Sigmoid colon (tissue), 6 donors: ENCODE measurements at regions not wholly inside any gene's neighbourhood (a gene's known extent, or its start where the extent isn't known, plus 50 kb on each side); places are given as distances from the start of the nearest gene placed in this dataset.

Experiments used
- DNase-seq: peaks from one replicate; pipeline ENCODE4 v3.0.0-alpha.2; 2019
- H3K27ac ChIP-seq, 4 donors: fragments of 200-600 bp; sonication (generic); one replicate each; pipeline ENCODE4 v1.5.1; 2016 to 2019; ENCODE audit warnings: mild to moderate bottlenecking in 1 of 4
- H3K27me3 ChIP-seq, 3 donors: fragments of 200-600 bp; sonication (generic); one replicate each; pipeline ENCODE4 v1.5.1; 2019; ENCODE audit warnings: mild to moderate bottlenecking in 1 of 3
- H3K36me3 ChIP-seq, 4 donors: fragments of 200-600 bp; sonication (generic); one replicate each; pipeline ENCODE4 v1.5.1; 2016 to 2019
- H3K4me1 ChIP-seq, 4 donors: fragments of 200-600 bp; sonication (generic); one replicate each; pipeline ENCODE4 v1.5.1; 2017 to 2019
- H3K4me3 ChIP-seq, 4 donors: fragments of 200-600 bp; sonication (generic); one replicate each; pipeline ENCODE4 v1.5.1; 2017 to 2019; ENCODE audit warnings: mild to moderate bottlenecking in 2 of 4, moderate library complexity in 1 of 4
- H3K9me3 ChIP-seq, 4 donors: fragments of 200-600 bp in 3 of 4; sonication (generic) in 3 of 4; one replicate each; pipeline versions ENCODE4 v1.5.1 to v1.6.1; 2013 to 2019
- CTCF ChIP-seq, 4 experiments: fragments of 450-650 bp in 3 of 4; fragments of 200-600 bp in 1 of 4; IDR thresholded peaks; one replicate each; pipeline ENCODE4 v1.5.1; 2016 to 2019; ENCODE audit warnings: antibody characterized with exemption in 4 of 4, mild to moderate bottlenecking in 3 of 4, moderate library complexity in 2 of 4
- EP300 ChIP-seq, 4 donors: sonication (generic); formaldehyde crosslinking; IDR thresholded peaks; one replicate each; pipeline ENCODE4 v1.6.1; 2017; ENCODE audit warnings: antibody characterized with exemption in 4 of 4
- POLR2A ChIP-seq, 2 donors: fragments of 450-650 bp; IDR thresholded peaks; one replicate each; pipeline ENCODE4 v1.6.1; 2016; ENCODE audit warnings: antibody characterized with exemption in 2 of 2, mild to moderate bottlenecking in 2 of 2, moderate library complexity in 2 of 2
- POLR2AphosphoS5 ChIP-seq, 4 donors: sonication (generic); formaldehyde crosslinking; IDR thresholded peaks; one replicate each; pipeline ENCODE4 v1.6.1; 2017; ENCODE audit warnings: antibody characterized with exemption in 4 of 4
- WGBS, 2 donors: extraction: QIAGEN DNeasy Blood & Tissue Kit; methylation state at CpG; one replicate each; pipeline ENCODE4 v1.1.7; 2013; 5-methylcytosine and 5-hydroxymethylcytosine counted together
- intact Hi-C: fragments of 100-400 bp; cut with DNase I; formaldehyde crosslinking; loops from one replicate; pipeline ENCODE4 v1.15.1; 2023
- donor health status: healthy with polysubstance abuse.
- donor health status: healthy.

- H3K27me3 ChIP-seq = no peaks in the 10 kb centered on the region
- H3K4me3 ChIP-seq = peak overlapping the region; percentile 2 to 56 (median 47)
- H3K4me1 ChIP-seq = peaks cover 0 to 31% (median 16%) of the 10 kb centered on the region in 4 donors
- TF ChIP-seq POLR2A (IDR thresholded peaks at IDR 0.05) (no peak), EP300 (IDR thresholded peaks at IDR 0.05) (no peak), POLR2AphosphoS5 (IDR thresholded peaks at IDR 0.05) (peak in 1 of 4 donors; percentile 12), CTCF (IDR thresholded peaks at IDR 0.05) (no peak)
- H3K36me3 ChIP-seq = no peaks in the 10 kb centered on the region
- no peaks in the 10 kb centered on the region for H3K9me3 ChIP-seq
- peak overlapping the region in 3 of 4 donors; percentile 66 to 90 (median 88) for H3K27ac ChIP-seq
- intact Hi-C loops = loop anchor here (10.0 kb wide), 1 partner anchor 569 kb away; no protein-coding TSS in a partner anchor
- WGBS, 2 donors = 21 to 29% methylated on average over 51 of the region's 51 CpGs
- no peak for DNase-seq
Measured at GRCh38 chr6:17015551-17016381, 86.1 kb upstream of the STMND1 start.

GRCh38 chr6:17015144-17015543 is 86.7 kb upstream of the STMND1 start:
- intact Hi-C loops = loop anchor here (10.0 kb wide), 1 partner anchor 570 kb away; no protein-coding TSS in a partner anchor
- Histone ChIP-seq H3K4me1 (peaks cover 0 to 31% (median 16%) of the 10 kb centered on the region in 4 donors), H3K4me3 (no peak overlapping the region), H3K9me3 (no peaks in the 10 kb centered on the region), H3K36me3 (no peaks in the 10 kb centered on the region), H3K27me3 (no peaks in the 10 kb centered on the region), H3K27ac (peak overlapping the region in 2 of 4 donors; percentile 88 to 90)
- WGBS, 2 donors = 75 to 80% methylated on average over 4 of the region's 4 CpGs
- DNase-seq = no peak
- TF ChIP-seq CTCF (IDR thresholded peaks at IDR 0.05) (no peak), POLR2A (IDR thresholded peaks at IDR 0.05) (no peak)

GRCh38 chr6:17013701-17014100 is 88.1 kb upstream of the STMND1 start:
- TF ChIP-seq POLR2A (IDR thresholded peaks at IDR 0.05) = no peak
- no peak for TF ChIP-seq CTCF (IDR thresholded peaks at IDR 0.05)
- no peak for TF ChIP-seq EP300 (IDR thresholded peaks at IDR 0.05)
- no peak for TF ChIP-seq POLR2AphosphoS5 (IDR thresholded peaks at IDR 0.05)
- DNase-seq = no peak
- Histone ChIP-seq H3K9me3 (no peaks in the 10 kb centered on the region), H3K4me1 (peaks cover 0 to 31% (median 16%) of the 10 kb centered on the region in 4 donors), H3K27ac (peak overlapping the region; percentile 78 to 90 (median 86)), H3K4me3 (peak overlapping the region in 1 of 4 donors; percentile 42), H3K36me3 (no peaks in the 10 kb centered on the region), H3K27me3 (no peaks in the 10 kb centered on the region)
- intact Hi-C loops = loop anchor here (10.0 kb wide), 1 partner anchor 571 kb away; no protein-coding TSS in a partner anchor
- 92 to 94% methylated on average over 4 of the region's 4 CpGs for WGBS, 2 donors

- peak; percentile 87 for DNase-seq
- H3K27ac ChIP-seq = peak overlapping the region; percentile 78 to 90 (median 86)
Measured at GRCh38 chr6:17012421-17013225, 89.2 kb upstream of the STMND1 start.

More at GRCh38 chr6:17012421-17013225, 89.2 kb upstream of the STMND1 start:
- WGBS, 2 donors = 68 to 74% methylated on average over 12 of the region's 12 CpGs
- Histone ChIP-seq H3K4me3 (peak overlapping the region in 3 of 4 donors; percentile 10 to 42 (median 35)), H3K9me3 (no peaks in the 10 kb centered on the region), H3K4me1 (peaks cover 0 to 31% (median 16%) of the 10 kb centered on the region in 4 donors), H3K36me3 (no peaks in the 10 kb centered on the region), H3K27me3 (no peaks in the 10 kb centered on the region)
- TF ChIP-seq POLR2AphosphoS5 (IDR thresholded peaks at IDR 0.05) (peak; percentile 45 to 90 (median 79)), POLR2A (IDR thresholded peaks at IDR 0.05) (peak; percentile 14 to 62), EP300 (IDR thresholded peaks at IDR 0.05) (peak in 2 of 4 donors; percentile 8 to 86), CTCF (IDR thresholded peaks at IDR 0.05) (peak in 3 of 4 experiments; percentile 18 to 35 (median 19))
- intact Hi-C loops = loop anchor here (1.0 to 10.0 kb wide), 2 partner anchors 74 to 572 kb away; no protein-coding TSS in a partner anchor
